SU-DHL-6 (cell line): ENCODE measurements at regions not wholly inside any gene's neighbourhood (a gene's known extent, or its start where the extent isn't known, plus 50 kb on each side); places are given as distances from the start of the nearest gene placed in this dataset.

ENCODE experiments used
- H2AFZ ChIP-seq: fragments of 200-600 bp; sonication (generic); 2 replicates; pipeline ENCODE4 v1.6.1; 2014; ENCODE audit warnings: low read depth, mild to moderate bottlenecking, moderate library complexity, mixed read lengths, antibody characterized with exemption, low read length; ENCODE audit not compliant: severe bottlenecking
- H3F3A ChIP-seq: fragments of 200-600 bp; shearing (Covaris generic); 2 replicates; pipeline ENCODE4 v1.6.0; 2016; ENCODE audit warnings: antibody characterized with exemption, mild to moderate bottlenecking; ENCODE audit not compliant: insufficient read depth
- H3K27ac ChIP-seq: fragments of 200-600 bp; sonication (generic); 2 replicates; pipeline ENCODE4 v1.5.1; 2016; ENCODE audit warnings: low read depth, mild to moderate bottlenecking, low read length, moderate library complexity, mixed read lengths
- H3K27me3 ChIP-seq: fragments of 200-600 bp; sonication (generic), shearing (Covaris generic); 2 replicates; pipeline ENCODE4 v1.6.0; 2014; ENCODE audit warnings: mild to moderate bottlenecking, low read length
- H3K36me3 ChIP-seq: fragments of 200-600 bp; sonication (generic); 2 replicates; pipeline ENCODE4 v1.6.1; 2014; ENCODE audit warnings: mild to moderate bottlenecking, low read length, mixed read lengths
- H3K4me2 ChIP-seq: fragments of 300-600, 200-600 bp; shearing (Covaris generic), sonication (generic); 2 replicates; pipeline ENCODE4 v1.6.0; 2014; ENCODE audit warnings: low read length, low read depth, mild to moderate bottlenecking; ENCODE audit not compliant: poor library complexity, severe bottlenecking
- H3K4me3 ChIP-seq: fragments of 200-600 bp; sonication (generic); 2 replicates; pipeline ENCODE4 v1.5.1; 2014; ENCODE audit warnings: antibody characterized with exemption, low read length, mild to moderate bottlenecking, mixed read lengths; ENCODE audit not compliant: insufficient read depth, poor library complexity, severe bottlenecking
- H3K79me2 ChIP-seq: fragments of 200-600 bp; sonication (generic); 2 replicates; pipeline ENCODE4 v1.6.1; 2014; ENCODE audit warnings: mild to moderate bottlenecking, low read length, moderate library complexity; ENCODE audit not compliant: insufficient read depth
- H3K9ac ChIP-seq: fragments of 200-600 bp; sonication (generic); 2 replicates; pipeline ENCODE4 v1.7.0; 2014; ENCODE audit warnings: mild to moderate bottlenecking, low read length
- H3K9me2 ChIP-seq: fragments of 200-600 bp; sonication (generic); replicated peaks from 2 replicates; pipeline ENCODE4 v1.6.1; 2014; ENCODE audit warnings: low read length; ENCODE audit not compliant: insufficient read depth
- H3K9me3 ChIP-seq: fragments of 200-600 bp; sonication (generic); 2 replicates; pipeline ENCODE4 v1.6.1; 2014; ENCODE audit warnings: low read length, mixed read lengths; ENCODE audit not compliant: insufficient read depth
- H4K20me1 ChIP-seq: fragments of 200-600 bp; sonication (generic); 2 replicates; pipeline ENCODE4 v1.6.1; 2014; ENCODE audit warnings: low read depth, mild to moderate bottlenecking, antibody characterized with exemption, low read length, moderate library complexity, mixed read lengths
- EZH2phosphoT487 ChIP-seq: fragments of 200-600 bp; sonication (generic), shearing (Covaris generic); conservative IDR thresholded peaks from 2 replicates; pipeline ENCODE4 v1.6.1; 2018; ENCODE audit warnings: mild to moderate bottlenecking, antibody characterized with exemption, low read length, moderate library complexity, mixed read lengths
- TF ChIP-seq, protein P1 (sequence below): fragments of 200-600 bp; sonication (generic); IDR thresholded peaks from one replicate; pipeline ENCODE4 v1.5.1; 2017; ENCODE audit warnings: antibody characterized with exemption, mild to moderate bottlenecking, low read length, moderate library complexity; ENCODE audit not compliant: insufficient read depth, poor library complexity, severe bottlenecking

DNA sequence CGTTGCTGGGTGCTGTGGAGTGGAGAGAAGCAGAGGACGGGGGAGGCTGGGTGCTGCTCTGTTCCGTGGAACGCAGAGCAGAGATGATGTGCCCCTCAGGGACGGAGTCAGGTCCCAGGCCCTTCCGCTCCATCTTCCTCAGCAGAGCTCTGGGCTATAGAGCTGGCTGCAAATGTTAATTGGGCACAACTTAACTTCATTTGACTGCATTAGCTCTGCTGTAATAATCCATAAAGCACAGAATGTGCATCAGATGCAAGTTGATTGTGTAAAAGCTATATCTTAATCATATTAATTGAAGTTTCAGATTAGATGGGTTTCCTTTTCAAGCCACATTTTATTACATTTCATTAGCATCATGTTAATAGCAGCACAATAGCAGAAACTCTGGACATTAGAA lies 212.6 kb downstream of the ABCC12 start:
- Histone ChIP-seq H3F3A (no peaks in the 10 kb centered on the region), H3K9ac (no peak overlapping the region), H3K4me2 (no peak overlapping the region), H3K4me3 (no peak overlapping the region), H3K9me2 (no peaks in the 10 kb centered on the region), H3K27ac (no peak overlapping the region), H3K36me3 (no peaks in the 10 kb centered on the region), H3K79me2 (no peaks in the 10 kb centered on the region), H3K9me3 (no peaks in the 10 kb centered on the region), H2AFZ (no peak overlapping the region), H3K27me3 (no peaks in the 10 kb centered on the region), H4K20me1 (no peaks in the 10 kb centered on the region)
- TF ChIP-seq, protein P1, sequence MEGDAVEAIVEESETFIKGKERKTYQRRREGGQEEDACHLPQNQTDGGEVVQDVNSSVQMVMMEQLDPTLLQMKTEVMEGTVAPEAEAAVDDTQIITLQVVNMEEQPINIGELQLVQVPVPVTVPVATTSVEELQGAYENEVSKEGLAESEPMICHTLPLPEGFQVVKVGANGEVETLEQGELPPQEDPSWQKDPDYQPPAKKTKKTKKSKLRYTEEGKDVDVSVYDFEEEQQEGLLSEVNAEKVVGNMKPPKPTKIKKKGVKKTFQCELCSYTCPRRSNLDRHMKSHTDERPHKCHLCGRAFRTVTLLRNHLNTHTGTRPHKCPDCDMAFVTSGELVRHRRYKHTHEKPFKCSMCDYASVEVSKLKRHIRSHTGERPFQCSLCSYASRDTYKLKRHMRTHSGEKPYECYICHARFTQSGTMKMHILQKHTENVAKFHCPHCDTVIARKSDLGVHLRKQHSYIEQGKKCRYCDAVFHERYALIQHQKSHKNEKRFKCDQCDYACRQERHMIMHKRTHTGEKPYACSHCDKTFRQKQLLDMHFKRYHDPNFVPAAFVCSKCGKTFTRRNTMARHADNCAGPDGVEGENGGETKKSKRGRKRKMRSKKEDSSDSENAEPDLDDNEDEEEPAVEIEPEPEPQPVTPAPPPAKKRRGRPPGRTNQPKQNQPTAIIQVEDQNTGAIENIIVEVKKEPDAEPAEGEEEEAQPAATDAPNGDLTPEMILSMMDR = no peak
- TF ChIP-seq EZH2phosphoT487 = no peak

DNA sequence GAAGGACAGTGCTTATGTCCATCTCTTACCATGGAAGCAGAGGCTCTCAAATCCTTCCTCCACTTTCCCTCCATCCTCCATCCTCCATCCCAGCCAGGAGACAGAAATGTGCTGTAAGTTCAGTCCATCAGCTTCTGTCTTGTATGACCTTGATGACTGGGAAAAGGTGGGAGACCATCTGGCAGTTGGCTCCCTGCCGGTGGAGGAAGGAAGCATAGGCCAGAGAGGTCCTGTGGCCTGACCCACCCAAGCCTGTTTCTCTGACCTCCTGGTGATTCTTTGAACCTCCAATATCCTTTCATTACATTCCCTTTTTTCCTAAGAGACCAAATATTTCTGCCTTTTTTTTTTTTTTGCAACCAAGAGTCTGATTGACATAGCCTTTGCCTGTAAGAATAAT lies 215.3 kb downstream of the ABCC12 start:
- H3K27ac ChIP-seq = no peak overlapping the region
- no peak overlapping the region for H3K9ac ChIP-seq
- no peaks in the 10 kb centered on the region for H3K36me3 ChIP-seq
- no peak overlapping the region for H3K4me2 ChIP-seq
- H4K20me1 ChIP-seq = no peaks in the 10 kb centered on the region
- no peaks in the 10 kb centered on the region for H3K9me2 ChIP-seq
- no peak overlapping the region for H2AFZ ChIP-seq
- no peaks in the 10 kb centered on the region for H3F3A ChIP-seq
- no peaks in the 10 kb centered on the region for H3K27me3 ChIP-seq
- TF ChIP-seq, protein P1 = no peak
- TF ChIP-seq EZH2phosphoT487 = no peak
- H3K79me2 ChIP-seq = no peaks in the 10 kb centered on the region
- no peak overlapping the region for H3K4me3 ChIP-seq
- no peaks in the 10 kb centered on the region for H3K9me3 ChIP-seq

DNA sequence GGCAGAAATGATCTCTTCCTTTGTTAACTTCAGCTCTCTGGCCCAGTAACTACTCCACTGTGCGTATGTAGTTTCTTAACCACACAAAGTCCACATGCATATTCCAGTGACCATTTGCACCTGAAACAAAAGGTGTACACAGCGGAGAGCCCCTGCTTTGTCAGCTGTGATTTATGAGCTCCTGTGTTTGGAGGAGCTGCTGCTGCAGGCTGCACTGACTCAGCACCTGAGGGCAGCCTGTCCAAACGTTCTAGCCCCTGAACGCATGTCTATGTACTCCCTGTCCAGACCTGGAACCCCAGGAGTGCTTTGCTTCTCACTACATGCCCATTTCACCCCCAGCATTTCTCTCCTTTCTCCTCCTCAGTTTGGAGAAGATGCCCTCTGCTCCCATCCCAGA lies 216.1 kb downstream of the ABCC12 start:
- H2AFZ ChIP-seq = no peak overlapping the region
- no peak overlapping the region for H3K27ac ChIP-seq
- no peaks in the 10 kb centered on the region for H3K79me2 ChIP-seq
- H3K9me3 ChIP-seq = 0 out of 2 replicates have a peak, but pooled peaks cover 4% of the 10 kb centered on the region
- H4K20me1 ChIP-seq = no peaks in the 10 kb centered on the region
- H3K4me2 ChIP-seq = no peak overlapping the region
- H3F3A ChIP-seq = no peaks in the 10 kb centered on the region
- H3K36me3 ChIP-seq = no peaks in the 10 kb centered on the region
- no peak overlapping the region for H3K4me3 ChIP-seq
- H3K27me3 ChIP-seq = no peaks in the 10 kb centered on the region
- H3K9ac ChIP-seq = no peak overlapping the region
- H3K9me2 ChIP-seq = no peaks in the 10 kb centered on the region
- TF ChIP-seq, protein P1 = no peak
- TF ChIP-seq EZH2phosphoT487 = no peak

DNA sequence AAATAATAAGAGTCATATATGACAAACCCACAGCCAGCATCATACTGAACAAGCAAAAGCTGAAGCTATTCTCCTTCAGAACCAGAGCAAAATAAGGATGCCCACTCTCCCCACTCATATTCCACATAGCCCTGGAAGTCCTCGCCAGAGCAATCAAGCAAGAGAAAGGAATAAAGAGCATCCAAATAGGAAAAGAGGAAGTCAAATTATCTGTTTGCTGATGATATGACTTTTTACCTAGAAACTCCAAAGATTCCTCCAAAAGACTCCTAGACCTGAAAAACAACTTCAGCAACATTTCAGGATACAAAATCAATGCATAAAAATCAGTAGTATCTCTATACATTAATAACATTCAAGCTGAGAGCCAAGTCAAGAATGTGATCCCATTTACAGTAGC lies 217.5 kb downstream of the ABCC12 start:
- Histone ChIP-seq H3K4me3 (no peak overlapping the region), H3K36me3 (0 out of 2 replicates have a peak, but pooled peaks cover 3% of the 10 kb centered on the region), H3K79me2 (no peaks in the 10 kb centered on the region), H3K9ac (no peak overlapping the region), H3K9me3 (0 out of 2 replicates have a peak, but pooled peaks cover 4% of the 10 kb centered on the region), H4K20me1 (no peaks in the 10 kb centered on the region), H3K27me3 (no peaks in the 10 kb centered on the region), H3K27ac (no peak overlapping the region), H2AFZ (no peak overlapping the region), H3K4me2 (no peak overlapping the region), H3K9me2 (no peaks in the 10 kb centered on the region), H3F3A (no peaks in the 10 kb centered on the region)
- TF ChIP-seq EZH2phosphoT487 = no peak
- TF ChIP-seq, protein P1 = no peak
